HepG2 (cell line): ENCODE measurements at regions not wholly inside any gene's neighbourhood (a gene's known extent, or its start where the extent isn't known, plus 50 kb on each side); places are given as distances from the start of the nearest gene placed in this dataset.

Experiments used
- ETV5 ChIP-seq: IDR thresholded peaks from 2 replicates; pipeline ENCODE4 v1.6.1; 2018; ENCODE audit warnings: missing biosample characterization, missing genetic modification reagents, inconsistent platforms, borderline replicate concordance
- MED1 ChIP-seq: sonication (generic); formaldehyde crosslinking; IDR thresholded peaks from 2 replicates; pipeline ENCODE4 v1.4.0; 2020; ENCODE audit warnings: missing genetic modification reagents
- PLRG1 ChIP-seq: fragments of 450-650 bp; conservative IDR thresholded peaks from 2 replicates; pipeline ENCODE4 v1.6.1; 2016
- SIN3A ChIP-seq: IDR thresholded peaks from 2 replicates; pipeline ENCODE4 v1.6.1; 2011; ENCODE audit warnings: low read depth, mild to moderate bottlenecking, control low read depth, low read length, borderline replicate concordance
- SRSF4 ChIP-seq: fragments of 200-400 bp; formaldehyde crosslinking; IDR thresholded peaks from one replicate; pipeline ENCODE4 v1.6.1; 2018; ENCODE audit warnings: mild to moderate bottlenecking, low read depth, low read length, moderate library complexity; ENCODE audit not compliant: poor library complexity, severe bottlenecking
- ZBTB21 ChIP-seq: sonication (generic); formaldehyde crosslinking; IDR thresholded peaks from 2 replicates; pipeline ENCODE4 v1.4.0; 2020; ENCODE audit warnings: missing genetic modification reagents
- ZSCAN22 ChIP-seq: sonication (generic); formaldehyde crosslinking; IDR thresholded peaks from 2 replicates; pipeline ENCODE4 v1.4.0; 2020; ENCODE audit warnings: mild to moderate bottlenecking, missing genetic modification reagents
- TF ChIP-seq, protein P1 (sequence below): fragments of 450-650 bp; IDR thresholded peaks from 2 replicates; pipeline ENCODE4 v1.6.1; 2016
- TF ChIP-seq, protein P2 (sequence below): sonication (generic); formaldehyde crosslinking; IDR thresholded peaks from 2 replicates; pipeline ENCODE4 v1.5.0; 2020; ENCODE audit warnings: mild to moderate bottlenecking, missing genetic modification reagents, moderate library complexity

DNA sequence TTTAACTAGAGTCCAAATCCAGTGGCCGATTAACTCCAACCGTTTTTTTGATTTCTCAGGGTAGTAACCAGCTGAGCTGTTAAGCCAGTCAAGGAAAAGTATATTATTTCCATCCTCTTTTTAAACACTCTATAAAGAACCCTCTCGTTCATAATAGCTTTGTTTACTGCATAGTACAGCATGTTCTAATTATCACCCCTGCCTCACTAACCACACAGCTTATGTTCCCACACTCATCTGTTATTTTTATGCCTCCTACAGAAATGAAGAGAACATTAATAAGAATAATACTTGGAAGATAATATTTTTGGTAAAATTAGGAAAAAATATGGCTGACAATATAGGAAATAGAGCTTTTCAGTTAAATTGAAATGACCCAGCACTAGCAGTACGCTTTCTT is 2132.8 kb upstream of the CELF4 start:
- TF ChIP-seq, protein P1, sequence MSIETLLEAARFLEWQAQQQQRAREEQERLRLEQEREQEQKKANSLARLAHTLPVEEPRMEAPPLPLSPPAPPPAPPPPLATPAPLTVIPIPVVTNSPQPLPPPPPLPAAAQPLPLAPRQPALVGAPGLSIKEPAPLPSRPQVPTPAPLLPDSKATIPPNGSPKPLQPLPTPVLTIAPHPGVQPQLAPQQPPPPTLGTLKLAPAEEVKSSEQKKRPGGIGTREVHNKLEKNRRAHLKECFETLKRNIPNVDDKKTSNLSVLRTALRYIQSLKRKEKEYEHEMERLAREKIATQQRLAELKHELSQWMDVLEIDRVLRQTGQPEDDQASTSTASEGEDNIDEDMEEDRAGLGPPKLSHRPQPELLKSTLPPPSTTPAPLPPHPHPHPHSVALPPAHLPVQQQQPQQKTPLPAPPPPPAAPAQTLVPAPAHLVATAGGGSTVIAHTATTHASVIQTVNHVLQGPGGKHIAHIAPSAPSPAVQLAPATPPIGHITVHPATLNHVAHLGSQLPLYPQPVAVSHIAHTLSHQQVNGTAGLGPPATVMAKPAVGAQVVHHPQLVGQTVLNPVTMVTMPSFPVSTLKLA, result no peak
- TF ChIP-seq ZSCAN22 (CRISPR knock-in tag) (no peak), ETV5 (CRISPR knock-in tag) (no peak), PLRG1 (no peak), MED1 (CRISPR knock-in tag) (no peak), SRSF4 (no peak), ZBTB21 (CRISPR knock-in tag) (no peak), SIN3A (no peak)
- TF ChIP-seq, protein P2, sequence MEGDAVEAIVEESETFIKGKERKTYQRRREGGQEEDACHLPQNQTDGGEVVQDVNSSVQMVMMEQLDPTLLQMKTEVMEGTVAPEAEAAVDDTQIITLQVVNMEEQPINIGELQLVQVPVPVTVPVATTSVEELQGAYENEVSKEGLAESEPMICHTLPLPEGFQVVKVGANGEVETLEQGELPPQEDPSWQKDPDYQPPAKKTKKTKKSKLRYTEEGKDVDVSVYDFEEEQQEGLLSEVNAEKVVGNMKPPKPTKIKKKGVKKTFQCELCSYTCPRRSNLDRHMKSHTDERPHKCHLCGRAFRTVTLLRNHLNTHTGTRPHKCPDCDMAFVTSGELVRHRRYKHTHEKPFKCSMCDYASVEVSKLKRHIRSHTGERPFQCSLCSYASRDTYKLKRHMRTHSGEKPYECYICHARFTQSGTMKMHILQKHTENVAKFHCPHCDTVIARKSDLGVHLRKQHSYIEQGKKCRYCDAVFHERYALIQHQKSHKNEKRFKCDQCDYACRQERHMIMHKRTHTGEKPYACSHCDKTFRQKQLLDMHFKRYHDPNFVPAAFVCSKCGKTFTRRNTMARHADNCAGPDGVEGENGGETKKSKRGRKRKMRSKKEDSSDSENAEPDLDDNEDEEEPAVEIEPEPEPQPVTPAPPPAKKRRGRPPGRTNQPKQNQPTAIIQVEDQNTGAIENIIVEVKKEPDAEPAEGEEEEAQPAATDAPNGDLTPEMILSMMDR, result no peak
